HuH-7 (cell line): ENCODE measurements at regions not wholly inside any gene's neighbourhood (a gene's known extent, or its start where the extent isn't known, plus 50 kb on each side); places are given as distances from the start of the nearest gene placed in this dataset.

Source experiments
- DNase-seq: peaks from one replicate; pipeline ENCODE4 v3.0.0; 2011; ENCODE audit warnings: low spot score

DNA sequence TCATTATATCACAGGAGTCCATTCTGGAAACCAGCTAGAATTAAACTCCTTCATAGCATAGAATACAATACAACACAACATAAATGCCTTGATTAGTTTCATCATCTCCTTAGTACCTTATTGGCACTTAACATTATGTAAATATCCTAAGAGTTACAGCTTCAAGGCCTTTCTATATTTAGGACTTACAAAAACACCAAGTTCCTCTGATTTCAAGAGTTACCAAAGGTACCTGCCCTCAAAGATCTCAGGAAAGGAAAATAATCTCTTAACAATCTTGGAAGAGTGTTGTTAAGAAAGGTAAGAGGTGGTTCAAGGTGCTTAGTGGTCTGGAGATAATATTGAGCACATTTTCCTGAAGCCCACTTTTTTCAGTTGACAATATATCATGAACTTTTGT lies 477.7 kb downstream of the IGSF11 start:
- DNase-seq: no peak

DNA sequence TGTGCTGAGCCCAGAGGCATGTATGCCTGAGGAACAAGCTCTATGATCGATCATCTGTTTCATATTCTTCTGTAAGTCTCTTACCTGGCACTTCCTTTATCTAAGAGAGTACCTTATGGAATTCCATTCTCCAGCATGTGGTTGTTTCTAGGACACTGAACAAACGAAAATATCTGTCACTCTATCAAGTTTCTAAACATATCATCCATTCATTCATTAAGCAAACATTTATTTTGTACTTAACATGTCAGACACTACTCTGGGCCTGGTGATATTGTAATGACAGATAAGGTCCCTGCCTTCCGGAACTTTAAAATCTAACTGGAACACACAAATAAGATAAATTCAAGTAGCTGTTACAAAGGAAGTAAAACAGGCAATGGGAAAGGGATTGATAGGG lies 477.1 kb downstream of the IGSF11 start:
- no peak for DNase-seq

DNA sequence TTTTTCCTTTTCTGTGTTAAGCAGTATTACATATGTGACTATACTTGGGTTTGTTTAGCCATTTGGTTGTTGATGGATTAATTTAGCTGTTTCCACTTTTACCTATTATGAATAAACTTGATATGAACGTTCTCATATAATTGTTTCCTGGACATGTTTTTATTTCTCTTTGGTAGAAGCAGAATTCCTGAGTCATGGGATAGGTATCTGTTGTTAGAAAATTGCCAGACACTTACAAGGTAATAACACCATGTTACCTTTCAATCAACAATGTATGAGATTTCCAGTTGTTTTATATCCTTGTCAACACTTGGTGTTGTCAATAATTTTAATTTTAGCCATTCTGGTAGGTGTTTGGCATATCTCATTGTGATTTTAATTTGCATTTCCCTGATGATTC lies 475.4 kb downstream of the IGSF11 start:
- DNase-seq: no peak

GRCh38 chr3:118564800-118565199 lies 469.8 kb downstream of the IGSF11 start:
- DNase-seq: no peak

GRCh38 chr3:118573912-118574311 lies 460.7 kb downstream of the IGSF11 start:
- DNase-seq: no peak

DNA sequence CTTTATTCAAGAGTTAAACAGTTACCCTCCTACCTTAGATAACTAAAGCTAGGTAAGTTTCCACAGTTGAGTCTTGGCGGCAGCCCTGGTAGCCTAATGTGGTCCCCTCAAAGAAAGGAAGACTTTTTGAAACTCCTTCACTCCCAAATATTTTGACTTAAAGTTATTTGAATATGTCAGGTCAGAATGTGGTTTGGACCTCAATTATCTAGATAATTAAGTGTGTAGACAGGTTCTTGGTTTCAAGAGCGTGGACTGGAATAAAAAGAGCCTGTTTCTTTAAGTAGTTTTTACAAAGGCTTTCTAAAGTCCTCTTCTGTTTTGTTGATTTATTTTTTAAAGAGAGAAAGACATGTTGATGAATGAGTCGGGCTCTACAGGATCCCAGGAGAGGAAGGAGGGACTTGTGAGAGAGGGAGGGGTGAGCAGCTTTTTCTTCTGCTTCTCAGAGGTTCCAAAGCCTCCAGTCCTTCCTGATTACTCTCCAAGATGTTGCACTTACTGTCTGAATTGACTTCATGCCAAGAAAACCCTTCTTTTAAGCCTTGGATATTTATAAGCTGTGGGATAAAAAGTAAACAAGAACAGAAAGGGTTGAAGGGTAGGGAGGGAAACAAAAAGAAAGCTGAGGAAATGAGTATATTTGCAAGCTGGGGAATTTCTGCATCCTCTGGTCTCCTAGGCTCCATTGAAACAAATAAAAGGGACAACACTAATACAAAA lies 457.4 kb downstream of the IGSF11 start:
- DNase-seq: no peak

- no peak for DNase-seq
These were observed 456.1 kb downstream of the IGSF11 start for GRCh38 chr3:118578559-118578958.

DNA sequence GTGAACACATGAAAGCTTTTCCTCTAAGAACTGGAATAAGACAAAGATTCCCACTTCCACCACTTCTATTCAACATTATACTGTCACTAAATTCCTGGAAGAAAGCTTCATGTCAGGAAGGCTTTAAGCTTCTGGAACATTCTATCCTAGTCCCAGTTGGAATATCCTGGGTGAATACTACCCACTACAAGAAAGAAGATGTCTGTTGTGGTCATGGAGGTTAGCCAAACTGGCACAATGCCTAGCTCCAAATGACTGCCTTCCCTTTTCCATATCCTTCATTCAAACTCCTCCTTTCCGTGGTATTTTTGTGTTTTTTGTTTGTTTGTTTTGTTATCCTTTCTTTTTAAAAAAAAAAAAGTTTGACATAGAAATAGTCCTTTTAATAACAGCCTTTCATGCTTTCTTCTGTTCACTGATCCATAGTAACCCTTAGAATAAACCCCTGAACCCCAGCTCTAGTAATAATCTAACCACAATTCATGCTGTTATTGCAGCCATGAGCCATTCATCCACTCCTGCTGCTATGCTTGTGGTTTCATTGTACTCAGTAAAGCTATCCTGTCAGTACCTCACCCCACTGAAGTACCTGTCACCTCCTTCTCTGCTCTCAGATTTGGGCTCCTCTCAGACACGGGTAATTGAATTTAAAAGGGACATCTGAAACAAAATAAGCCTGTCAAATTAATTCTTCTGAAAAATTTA lies 447.5 kb downstream of the IGSF11 start:
- no peak for DNase-seq

GRCh38 chr3:118587847-118588246 lies 446.8 kb downstream of the IGSF11 start:
- no peak for DNase-seq

DNA sequence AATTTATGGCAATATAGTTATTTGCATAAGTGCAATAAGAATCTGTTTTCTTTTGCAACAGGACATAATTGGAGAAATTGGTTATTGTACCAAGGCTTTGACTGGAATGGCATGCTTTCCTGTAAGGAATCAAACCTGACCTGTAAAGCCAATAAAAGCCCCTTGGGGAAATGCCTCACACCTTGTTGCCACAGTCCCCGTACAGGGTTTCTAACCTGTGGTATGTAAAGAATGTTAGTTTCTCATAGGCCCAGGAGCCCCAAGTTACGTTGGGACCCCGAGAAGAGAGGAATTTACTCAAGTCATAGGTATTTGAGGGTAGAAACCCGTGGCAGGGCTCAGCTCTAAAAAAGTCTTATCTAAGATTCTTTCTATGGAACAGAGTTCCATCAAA lies 441.4 kb downstream of the IGSF11 start:
- no peak for DNase-seq

- no peak for DNase-seq
These were observed 437.5 kb downstream of the IGSF11 start for GRCh38 chr3:118597184-118597583.

- no peak for DNase-seq
These were observed 426.5 kb downstream of the IGSF11 start for GRCh38 chr3:118607915-118608820.

GRCh38 chr3:118618247-118619040 lies 416.2 kb downstream of the IGSF11 start:
- DNase-seq: no peak

GRCh38 chr3:118626453-118626852 lies 408.2 kb downstream of the IGSF11 start:
- no peak for DNase-seq

DNA sequence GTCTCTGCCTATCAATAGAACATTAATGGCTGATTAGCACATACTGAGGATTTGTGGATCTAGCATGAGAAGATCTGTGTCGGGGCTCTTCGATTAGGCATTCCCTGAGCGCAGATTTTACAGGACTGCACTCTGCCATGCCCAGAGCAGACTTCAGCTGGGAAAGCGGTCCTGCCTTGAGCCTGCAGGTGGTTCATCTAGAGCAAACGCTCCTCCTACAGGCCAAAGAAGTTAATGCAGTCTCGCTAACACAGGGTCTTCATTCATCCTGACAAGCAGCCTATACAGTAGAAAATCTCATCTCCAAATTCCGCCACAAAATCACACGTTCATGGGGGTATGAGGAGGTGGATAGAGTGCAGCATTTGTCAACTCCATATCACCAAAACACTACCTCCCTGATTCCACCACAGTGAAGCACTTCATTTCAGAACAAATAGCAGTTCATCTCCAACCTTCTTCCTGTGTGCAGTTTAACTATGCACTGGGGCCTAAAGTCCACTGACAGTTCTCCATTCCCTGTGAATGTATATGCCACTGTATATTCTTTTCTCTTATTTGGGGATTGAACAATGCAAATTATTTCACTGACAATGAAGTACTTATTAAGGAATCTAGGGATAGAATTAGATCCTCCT lies 405.8 kb downstream of the IGSF11 start:
- peak; percentile 68 for DNase-seq

DNA sequence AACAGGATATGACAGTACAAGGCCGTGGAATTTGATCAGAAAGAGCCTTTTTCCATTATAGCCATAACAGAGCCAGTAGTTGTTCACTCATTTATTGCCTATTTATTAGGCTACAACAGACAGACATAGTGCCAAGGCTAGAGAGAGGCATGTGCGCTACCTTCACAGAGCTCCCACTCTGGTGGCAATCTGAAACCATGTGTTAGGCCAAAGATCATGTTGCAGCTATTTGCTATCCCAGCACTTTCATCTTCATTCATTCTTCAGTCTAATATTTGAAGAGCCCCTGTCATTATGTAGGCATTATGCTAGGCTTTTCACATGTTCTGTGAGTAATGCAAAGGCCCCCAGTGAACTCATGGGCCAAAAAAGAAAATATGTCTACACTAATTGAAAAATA lies 404.8 kb downstream of the IGSF11 start:
- no peak for DNase-seq

GRCh38 chr3:118635711-118636110 lies 398.9 kb downstream of the IGSF11 start:
- no peak for DNase-seq

- DNase-seq: peak; percentile 9
These were observed 397.8 kb downstream of the IGSF11 start for GRCh38 chr3:118636841-118637240.

GRCh38 chr3:118637846-118638245 lies 396.8 kb downstream of the IGSF11 start:
- no peak for DNase-seq

- no peak for DNase-seq
These were observed 393.0 kb downstream of the IGSF11 start for GRCh38 chr3:118641608-118642007.

DNA sequence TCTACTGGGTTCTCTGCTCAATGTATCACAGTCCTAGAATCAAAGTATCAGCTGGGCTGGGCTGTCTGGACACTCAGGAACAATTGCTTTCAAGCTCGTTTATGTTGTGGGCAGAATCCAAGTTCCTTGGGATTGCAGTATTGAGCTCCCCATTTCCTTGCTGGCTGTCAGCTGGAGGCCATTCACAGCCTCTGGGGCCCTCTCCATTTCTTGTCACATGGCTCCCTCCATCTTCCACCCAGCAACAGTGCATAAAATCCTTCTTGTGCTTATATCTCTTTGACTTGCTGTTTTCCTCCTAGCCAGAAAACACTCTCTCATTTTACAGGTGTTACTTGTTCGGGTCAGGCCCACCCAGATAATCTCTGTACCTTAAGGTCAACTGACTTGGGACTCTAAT lies 363.5 kb downstream of the IGSF11 start:
- no peak for DNase-seq
